Ectodermal cell (in vitro differentiated cells): ENCODE measurements at regions not wholly inside any gene's neighbourhood (a gene's known extent, or its start where the extent isn't known, plus 50 kb on each side); places are given as distances from the start of the nearest gene placed in this dataset.
"Not testable (repeated sequence)": the region's sequence is repeated elsewhere in the genome, so short reads cannot be mapped to it uniquely, and the experiment has no call there.

Experiments used
- H3K27ac ChIP-seq: 2 replicates; pipeline ENCODE4 v1.7.0; 2013; ENCODE audit warnings: mild to moderate bottlenecking, low read depth, low read length; ENCODE audit not compliant: insufficient read depth, poor library complexity, severe bottlenecking
- H3K27me3 ChIP-seq: 2 replicates; pipeline ENCODE4 v1.7.0; 2013; ENCODE audit warnings: mild to moderate bottlenecking, low read length; ENCODE audit not compliant: insufficient read depth, control insufficient read depth, poor library complexity, severe bottlenecking
- H3K36me3 ChIP-seq: one replicate; pipeline ENCODE4 v1.7.0; 2013; ENCODE audit warnings: low read length; ENCODE audit not compliant: control insufficient read depth, insufficient read depth
- H3K4me1 ChIP-seq: one replicate; pipeline ENCODE4 v1.7.0; 2013; ENCODE audit warnings: low read length; ENCODE audit not compliant: control insufficient read depth, insufficient read depth
- H3K4me3 ChIP-seq: 2 replicates; pipeline ENCODE4 v1.7.0; 2013; ENCODE audit warnings: low read depth, low read length, control low read depth; ENCODE audit not compliant: insufficient read depth
- H3K9me3 ChIP-seq: 2 replicates; pipeline ENCODE4 v1.7.0; 2013; ENCODE audit warnings: mild to moderate bottlenecking, low read length, moderate library complexity; ENCODE audit not compliant: control insufficient read depth
- WGBS, 2 experiments: methylation state at CpG; one replicate each; pipeline ENCODE4 v1.1.7; 2013; ENCODE audit warnings: missing lambda C conversion rate in 2 of 2; 5-methylcytosine and 5-hydroxymethylcytosine counted together

GRCh38 chr3:74210739-74211138 is 403.7 kb downstream of the CNTN3 start:
- Histone ChIP-seq H3K9me3 (no peaks in the 10 kb centered on the region), H3K27me3 (no peaks in the 10 kb centered on the region), H3K27ac (no peak overlapping the region), H3K4me3 (no peak overlapping the region), H3K36me3 (no peaks in the 10 kb centered on the region), H3K4me1 (no peaks in the 10 kb centered on the region)

- no peak overlapping the region for H3K4me3 ChIP-seq
- whole genome bisulfite sequencing, 2 experiments: 83% methylated on average over 1 of the region's 2 CpGs; no CpG with 5 or more reads in 1 of the 2 experiments
Measured at GRCh38 chr3:74200952-74201351, 413.5 kb downstream of the CNTN3 start.

DNA sequence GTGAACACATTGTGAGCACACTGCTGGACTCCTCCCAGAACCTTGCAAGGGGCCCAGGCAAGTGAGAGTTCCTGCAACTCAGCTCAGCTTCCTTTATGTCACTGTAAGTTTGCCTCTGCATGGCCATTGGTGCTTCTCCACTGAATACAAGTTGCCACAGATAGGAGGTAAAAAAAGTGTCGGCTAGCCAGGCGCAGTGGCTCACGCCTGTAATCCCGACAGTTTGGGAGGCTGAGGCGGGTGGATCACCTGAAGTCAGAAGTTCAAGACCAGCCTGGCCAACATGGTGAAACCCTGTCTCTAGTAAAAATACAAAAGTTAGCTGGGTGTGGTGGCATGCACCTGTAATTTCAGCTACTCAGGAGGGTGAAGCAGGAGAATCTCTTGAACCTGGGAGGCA is 435.8 kb downstream of the CNTN3 start:
- H3K27me3 ChIP-seq, H3K4me3 ChIP-seq, H3K36me3 ChIP-seq, H3K4me1 ChIP-seq, H3K27ac ChIP-seq, H3K9me3 ChIP-seq: not testable (repeated sequence)
- WGBS, 2 experiments: 94 to 96% methylated on average over 5 of the region's 5 CpGs

More at GRCh38 chr3:74200952-74201351, 413.5 kb downstream of the CNTN3 start:
- H3K4me1 ChIP-seq: no peaks in the 10 kb centered on the region
- H3K27ac ChIP-seq: no peak overlapping the region
- H3K27me3 ChIP-seq: no peaks in the 10 kb centered on the region
- H3K9me3 ChIP-seq: no peaks in the 10 kb centered on the region
- H3K36me3 ChIP-seq: no peaks in the 10 kb centered on the region

DNA sequence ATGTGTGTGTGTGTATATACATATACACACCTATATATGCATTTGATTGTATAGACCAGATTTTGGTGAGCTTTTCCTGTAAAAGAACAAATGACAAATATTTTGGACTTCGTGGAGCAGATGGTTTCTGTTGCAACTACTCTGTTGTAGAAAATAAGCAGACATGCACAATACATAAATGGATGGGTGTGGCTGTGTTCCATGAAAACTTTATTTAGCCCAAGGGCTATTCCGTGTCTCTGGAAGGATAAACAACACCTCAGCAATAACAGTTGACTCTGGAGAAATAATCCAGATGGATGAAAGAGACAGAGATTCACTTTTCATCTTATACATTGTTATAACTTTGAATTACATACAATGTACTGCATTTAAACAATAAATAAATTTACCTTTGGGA is 441.4 kb downstream of the CNTN3 start:
- Histone ChIP-seq H3K4me1 (no peaks in the 10 kb centered on the region), H3K4me3 (no peak overlapping the region), H3K27me3 (no peaks in the 10 kb centered on the region), H3K27ac (no peak overlapping the region), H3K36me3 (no peaks in the 10 kb centered on the region), H3K9me3 (no peaks in the 10 kb centered on the region)
- 92 to 93% methylated on average over 1 to 2 of the region's 2 CpGs for WGBS, 2 experiments

GRCh38 chr3:74167926-74168325 is 446.5 kb downstream of the CNTN3 start:
- Histone ChIP-seq H3K9me3 (no peaks in the 10 kb centered on the region), H3K4me1 (no peaks in the 10 kb centered on the region), H3K27ac (no peak overlapping the region), H3K27me3 (no peaks in the 10 kb centered on the region), H3K4me3 (no peak overlapping the region), H3K36me3 (no peaks in the 10 kb centered on the region)
- WGBS, 2 experiments: 92 to 100% methylated on average over 1 of the region's 1 CpG

- Histone ChIP-seq H3K9me3 (no peaks in the 10 kb centered on the region), H3K4me1 (no peaks in the 10 kb centered on the region), H3K36me3 (no peaks in the 10 kb centered on the region), H3K27me3 (no peaks in the 10 kb centered on the region), H3K27ac (no peak overlapping the region), H3K4me3 (no peak overlapping the region)
- 89% methylated on average over 4 of the region's 4 CpGs; no CpG with 5 or more reads in 1 of the 2 experiments for WGBS, 2 experiments
Measured at GRCh38 chr3:74165211-74165610, 449.2 kb downstream of the CNTN3 start.

DNA sequence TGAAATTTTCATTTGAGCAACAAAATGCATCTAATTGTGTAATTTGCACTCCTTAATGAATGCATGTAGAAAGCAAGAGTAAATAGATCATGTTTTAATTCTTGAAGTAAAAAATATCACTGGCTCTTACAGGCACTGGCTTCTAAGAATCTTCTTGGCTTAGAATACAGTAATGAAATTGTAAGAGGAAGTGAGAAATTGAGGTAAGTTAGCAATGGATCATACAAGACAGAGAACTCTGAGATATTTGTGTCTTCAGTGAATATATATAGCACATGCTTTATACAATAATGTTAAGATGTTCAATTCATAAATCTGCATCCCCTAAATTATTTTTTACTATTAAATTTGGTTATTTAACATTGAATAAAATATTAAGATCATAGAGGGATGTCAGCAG is 465.0 kb downstream of the CNTN3 start:
- Histone ChIP-seq H3K4me3 (no peak overlapping the region), H3K4me1 (no peaks in the 10 kb centered on the region), H3K27me3 (no peaks in the 10 kb centered on the region), H3K27ac (no peak overlapping the region), H3K9me3 (no peaks in the 10 kb centered on the region), H3K36me3 (no peaks in the 10 kb centered on the region)

DNA sequence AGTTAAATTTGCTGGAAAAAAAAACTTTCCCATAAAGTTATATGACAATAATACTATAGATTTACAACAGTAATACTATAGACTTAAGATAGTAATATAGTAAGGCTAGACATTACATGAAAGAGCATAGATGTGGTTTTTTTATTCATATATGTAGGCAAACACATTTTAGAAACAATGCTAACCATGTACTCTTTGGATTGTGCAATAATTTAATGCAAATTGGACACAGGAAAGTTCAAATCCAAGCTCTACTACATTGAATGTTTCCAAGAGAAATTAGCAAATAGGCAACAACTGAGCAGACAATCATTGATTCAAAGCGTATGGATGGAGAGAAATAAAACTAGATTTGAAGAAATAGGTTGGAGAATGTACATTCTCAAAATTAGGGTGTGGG is 469.2 kb downstream of the CNTN3 start:
- Histone ChIP-seq H3K36me3 (no peaks in the 10 kb centered on the region), H3K4me1 (no peaks in the 10 kb centered on the region), H3K27ac (no peak overlapping the region), H3K9me3 (no peaks in the 10 kb centered on the region), H3K27me3 (no peaks in the 10 kb centered on the region), H3K4me3 (no peak overlapping the region)
- 95 to 100% methylated on average over 1 of the region's 1 CpG for WGBS, 2 experiments

DNA sequence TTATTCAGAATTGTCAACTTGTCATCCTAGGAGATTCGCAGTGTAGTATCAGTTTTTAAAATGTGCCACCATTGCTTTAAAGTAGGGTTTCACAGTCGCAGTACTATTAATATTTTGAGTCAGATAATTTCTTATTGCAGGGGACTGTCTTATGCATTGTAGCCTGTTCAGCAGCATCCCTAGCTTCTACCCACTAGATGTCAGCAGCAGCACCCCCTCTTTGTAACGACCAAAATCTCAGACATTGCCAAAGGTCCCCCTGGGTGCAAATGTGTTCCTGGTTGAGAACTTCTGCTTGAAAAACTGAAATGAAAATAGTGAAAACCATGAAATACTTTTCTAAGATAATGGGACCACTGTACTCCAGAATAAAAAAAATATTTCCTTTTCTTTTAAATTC is 474.8 kb downstream of the CNTN3 start:
- Histone ChIP-seq H3K36me3 (no peaks in the 10 kb centered on the region), H3K9me3 (no peaks in the 10 kb centered on the region), H3K4me1 (no peaks in the 10 kb centered on the region), H3K4me3 (no peak overlapping the region), H3K27ac (no peak overlapping the region), H3K27me3 (no peaks in the 10 kb centered on the region)
- WGBS, 2 experiments: 70 to 72% methylated on average over 3 of the region's 3 CpGs

DNA sequence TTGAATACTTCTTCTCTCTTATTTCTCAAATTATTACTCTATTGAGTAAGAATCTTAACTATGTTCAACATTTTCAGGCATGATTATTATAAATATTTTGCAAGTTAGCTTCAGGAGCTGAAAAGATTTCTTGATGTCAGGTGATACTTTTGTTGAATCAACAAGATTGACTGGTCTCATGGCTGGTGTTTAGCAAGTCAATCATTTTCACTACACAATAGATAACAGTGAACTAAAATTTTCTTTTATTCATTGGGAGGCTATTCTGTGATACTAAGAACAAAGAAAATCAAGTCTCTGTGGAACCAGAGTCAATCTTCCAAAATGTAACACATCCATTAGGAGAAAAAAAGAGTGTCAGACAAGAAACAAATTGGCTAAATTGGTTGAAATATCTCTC is 476.7 kb downstream of the CNTN3 start:
- Histone ChIP-seq H3K4me3 (no peak overlapping the region), H3K36me3 (no peaks in the 10 kb centered on the region), H3K9me3 (no peaks in the 10 kb centered on the region), H3K4me1 (no peaks in the 10 kb centered on the region), H3K27me3 (no peaks in the 10 kb centered on the region), H3K27ac (no peak overlapping the region)

- WGBS, 2 experiments: 96 to 97% methylated on average over 8 of the region's 8 CpGs
- Histone ChIP-seq H3K27me3 (no peaks in the 10 kb centered on the region), H3K36me3 (no peaks in the 10 kb centered on the region), H3K4me3 (no peak overlapping the region), H3K9me3 (no peaks in the 10 kb centered on the region), H3K27ac (no peak overlapping the region), H3K4me1 (no peaks in the 10 kb centered on the region)
Measured at GRCh38 chr3:74135808-74136207, 478.7 kb downstream of the CNTN3 start.
